Lower lobe of right lung (tissue), 2 donors: ENCODE measurements at regions not wholly inside any gene's neighbourhood (a gene's known extent, or its start where the extent isn't known, plus 50 kb on each side); places are given as distances from the start of the nearest gene placed in this dataset.

Experiments
- ATAC-seq, 2 donors: fragments of 200-7000 bp; cut with Tn5 transposase; one replicate each; pipeline ENCODE4 v1.9.1; 2020 to 2022; ENCODE audit warnings: mild to moderate bottlenecking in 2 of 2, moderate library complexity in 2 of 2
- DNase-seq: peaks from one replicate; pipeline ENCODE4 v3.0.0-alpha.2; 2020
- H3K27ac ChIP-seq: fragments of 200-600 bp; one replicate; pipeline ENCODE4 v1.8.0; 2022
- H3K27me3 ChIP-seq: fragments of 200-600 bp; one replicate; pipeline ENCODE4 v1.8.0; 2022; ENCODE audit warnings: low read depth
- H3K36me3 ChIP-seq: fragments of 200-600 bp; one replicate; pipeline ENCODE4 v1.8.0; 2022; ENCODE audit warnings: mild to moderate bottlenecking
- H3K4me1 ChIP-seq: fragments of 200-600 bp; one replicate; pipeline ENCODE4 v1.8.0; 2022
- H3K4me3 ChIP-seq: fragments of 200-600 bp; one replicate; pipeline ENCODE4 v1.8.0; 2022; ENCODE audit warnings: mild to moderate bottlenecking
- H3K9me3 ChIP-seq: fragments of 200-600 bp; one replicate; pipeline ENCODE4 v1.8.0; 2022
- CTCF ChIP-seq: fragments of 200-600 bp; IDR thresholded peaks from one replicate; pipeline ENCODE4 v1.8.0; 2022; ENCODE audit warnings: antibody characterized with exemption, mild to moderate bottlenecking
- intact Hi-C: fragments of 100-400 bp; cut with DNase I; formaldehyde crosslinking; loops from one replicate; pipeline ENCODE4 v1.11.0; 2022
- donor health status: DM: no; HTN: yes; CAD: no; lungs with severe emphysema.

- Histone ChIP-seq H3K4me1 (no peaks in the 10 kb centered on the region), H3K27ac (no peak overlapping the region), H3K27me3 (no peaks in the 10 kb centered on the region), H3K36me3 (no peaks in the 10 kb centered on the region), H3K9me3 (no peaks in the 10 kb centered on the region), H3K4me3 (no peak overlapping the region)
- intact Hi-C loops, result no loop called here
- no peak for DNase-seq
- TF ChIP-seq CTCF, result no peak
- ATAC-seq, result no peak
Measured at GRCh38 chr21:28220680-28221079, 772.0 kb downstream of the LTN1 start.

GRCh38 chr21:28216976-28217523, 775.6 kb downstream of the LTN1 start:
- intact Hi-C loops, result no loop called here

GRCh38 chr21:28215214-28215954, 777.3 kb downstream of the LTN1 start:
- Histone ChIP-seq H3K36me3 (no peaks in the 10 kb centered on the region), H3K27ac (no peak overlapping the region), H3K4me1 (no peaks in the 10 kb centered on the region), H3K4me3 (no peak overlapping the region), H3K9me3 (no peaks in the 10 kb centered on the region), H3K27me3 (no peaks in the 10 kb centered on the region)
- DNase-seq (no peak), ATAC-seq (no peak)
- TF ChIP-seq CTCF, result no peak
- intact Hi-C loops, result no loop called here

More at GRCh38 chr21:28216976-28217523, 775.6 kb downstream of the LTN1 start:
- no peak for TF ChIP-seq CTCF
- ATAC-seq (no peak), DNase-seq (no peak)
- Histone ChIP-seq H3K27ac (no peak overlapping the region), H3K36me3 (no peaks in the 10 kb centered on the region), H3K27me3 (no peaks in the 10 kb centered on the region), H3K4me3 (no peak overlapping the region), H3K9me3 (no peaks in the 10 kb centered on the region), H3K4me1 (no peaks in the 10 kb centered on the region)

GRCh38 chr21:28214786-28215185, 777.9 kb downstream of the LTN1 start:
- H3K9me3 ChIP-seq, result no peaks in the 10 kb centered on the region
- TF ChIP-seq CTCF, result no peak
- H3K27ac ChIP-seq, result no peak overlapping the region
- intact Hi-C loops, result no loop called here
- H3K4me1 ChIP-seq, result no peaks in the 10 kb centered on the region
- DNase-seq, result no peak
- no peaks in the 10 kb centered on the region for H3K36me3 ChIP-seq
- no peak overlapping the region for H3K4me3 ChIP-seq
- ATAC-seq, result no peak
- H3K27me3 ChIP-seq, result no peaks in the 10 kb centered on the region

- no peak for TF ChIP-seq CTCF
- intact Hi-C loops, result no loop called here
- Histone ChIP-seq H3K4me3 (no peak overlapping the region), H3K9me3 (no peaks in the 10 kb centered on the region), H3K27me3 (no peaks in the 10 kb centered on the region), H3K27ac (no peak overlapping the region), H3K4me1 (no peaks in the 10 kb centered on the region), H3K36me3 (no peaks in the 10 kb centered on the region)
- ATAC-seq (no peak), DNase-seq (no peak)
Measured at GRCh38 chr21:28213261-28213660, 779.4 kb downstream of the LTN1 start.
